IMR-90 (cell line): ENCODE measurements at regions not wholly inside any gene's neighbourhood (a gene's known extent, or its start where the extent isn't known, plus 50 kb on each side); places are given as distances from the start of the nearest gene placed in this dataset.

Experiments
- ATAC-seq: fragments of 200-7000 bp; cut with Tn5 transposase; 2 replicates; pipeline ENCODE4 v1.9.1; 2020; ENCODE audit warnings: low read depth, mild to moderate bottlenecking, moderate library complexity
- BruUV-seq: library from RNA; stranded (reverse); fragments of 400-500 nt; replicated peaks from 2 replicates; lab custom pipeline; 2021; lab: Mats Ljungman, UMichigan
- CTCF ChIA-PET: fragments of 300-600 bp; formaldehyde crosslinking; extraction: SDS; loops from one replicate; lab custom pipeline; 2021; ENCODE audit warnings: antibody characterized with exemption; lab: Yijun Ruan, JAX
- POLR2A ChIA-PET: fragments of 300-600 bp; sonication (Branson Sonifier 250); formaldehyde crosslinking; loops from one replicate; lab custom pipeline; 2022; ENCODE audit warnings: antibody characterized with exemption; ENCODE audit not compliant: unreplicated experiment; lab: Charles Lee
- DNase-seq: peaks from one replicate; pipeline ENCODE4 v3.0.0; 2013
- H2AFZ ChIP-seq: replicated peaks from 2 replicates; pipeline ENCODE3; 2013; ENCODE audit warnings: low read length, mild to moderate bottlenecking; ENCODE audit not compliant: poor library complexity
- H2AK5ac ChIP-seq: 2 replicates; pipeline ENCODE4 v1.6.1; 2013; ENCODE audit warnings: low read depth, low read length, inconsistent platforms
- H2AK9ac ChIP-seq: replicated peaks from 2 replicates; pipeline ENCODE3; 2013; ENCODE audit warnings: mild to moderate bottlenecking, low read depth, low read length, moderate library complexity; ENCODE audit not compliant: poor library complexity
- H2BK120ac ChIP-seq: 2 replicates; pipeline ENCODE4 v1.6.1; 2013; ENCODE audit warnings: low read depth, low read length, inconsistent platforms
- H2BK15ac ChIP-seq: 3 replicates; pipeline ENCODE4 v1.6.1; 2013; ENCODE audit warnings: low read depth, low read length, inconsistent platforms
- H2BK20ac ChIP-seq: 2 replicates; pipeline ENCODE4 v1.6.1; 2013; ENCODE audit warnings: low read depth, mild to moderate bottlenecking, inconsistent platforms, low read length, moderate library complexity
- H2BK5ac ChIP-seq: 2 replicates; pipeline ENCODE4 v1.6.1; 2013; ENCODE audit warnings: mild to moderate bottlenecking, low read depth, low read length, inconsistent platforms; ENCODE audit not compliant: poor library complexity, severe bottlenecking
- H3K14ac ChIP-seq: replicated peaks from 2 replicates; pipeline ENCODE4 v1.6.1; 2013; ENCODE audit warnings: low read depth, low read length, inconsistent platforms
- H3K18ac ChIP-seq: 2 replicates; pipeline ENCODE4 v1.6.1; 2013; ENCODE audit warnings: low read depth, low read length, control low read depth
- H3K23ac ChIP-seq: 2 replicates; pipeline ENCODE4 v1.6.1; 2013; ENCODE audit warnings: low read depth, low read length, inconsistent platforms
- H3K27ac ChIP-seq: 2 replicates; pipeline ENCODE4 v1.5.1; 2013; ENCODE audit warnings: mild to moderate bottlenecking, control low read depth, low read length; ENCODE audit not compliant: insufficient read depth
- H3K27me3 ChIP-seq: 2 replicates; pipeline ENCODE4 v1.6.1; 2013; ENCODE audit warnings: low read length; ENCODE audit not compliant: control insufficient read depth, insufficient read depth
- H3K36me3 ChIP-seq: 2 replicates; pipeline ENCODE4 v1.6.1; 2013; ENCODE audit warnings: low read length, mixed read lengths; ENCODE audit not compliant: control insufficient read depth, insufficient read depth
- H3K4ac ChIP-seq: 2 replicates; pipeline ENCODE4 v1.6.1; 2013; ENCODE audit warnings: low read depth, low read length, inconsistent platforms
- H3K4me1 ChIP-seq: 2 replicates; pipeline ENCODE4 v1.6.1; 2013; ENCODE audit warnings: low read length, mixed read lengths; ENCODE audit not compliant: control insufficient read depth, insufficient read depth
- H3K4me2 ChIP-seq: 2 replicates; pipeline ENCODE4 v1.6.1; 2013; ENCODE audit warnings: low read depth, mild to moderate bottlenecking, control low read depth, low read length, moderate library complexity
- H3K4me3 ChIP-seq: 2 replicates; pipeline ENCODE4 v1.5.1; 2013; ENCODE audit warnings: low read depth, mild to moderate bottlenecking, control low read depth, low read length, moderate library complexity; ENCODE audit not compliant: insufficient read depth
- H3K56ac ChIP-seq: 2 replicates; pipeline ENCODE4 v1.6.1; 2013; ENCODE audit warnings: low read length, inconsistent platforms; ENCODE audit not compliant: insufficient read depth; ENCODE audit errors: extremely low read depth
- H3K79me1 ChIP-seq, 2 experiments: 2 replicates each; pipeline ENCODE4 v1.6.1; 2013; ENCODE audit warnings: low read length in 2 of 2, inconsistent platforms in 1 of 2, low read depth in 1 of 2
- H3K9ac ChIP-seq: 2 replicates; pipeline ENCODE4 v1.6.1; 2013; ENCODE audit warnings: low read depth, low read length, control low read depth
- H3K9me1 ChIP-seq: 2 replicates; pipeline ENCODE4 v1.6.1; 2013; ENCODE audit warnings: low read length, inconsistent platforms; ENCODE audit not compliant: insufficient read depth
- H3K9me3 ChIP-seq: 2 replicates; pipeline ENCODE4 v1.6.1; 2013; ENCODE audit warnings: low read length; ENCODE audit not compliant: control insufficient read depth, insufficient read depth
- H4K20me1 ChIP-seq: 2 replicates; pipeline ENCODE4 v1.6.1; 2013; ENCODE audit warnings: low read length, inconsistent platforms; ENCODE audit not compliant: insufficient read depth
- H4K5ac ChIP-seq: 2 replicates; pipeline ENCODE4 v1.6.1; 2013; ENCODE audit warnings: mild to moderate bottlenecking, low read depth, low read length, control low read depth
- H4K8ac ChIP-seq, 2 experiments: 2 replicates each; pipeline ENCODE4 v1.6.1; 2013; ENCODE audit warnings: low read depth in 2 of 2, low read length in 2 of 2, control low read depth in 1 of 2, inconsistent platforms in 1 of 2
- H4K91ac ChIP-seq: 2 replicates; pipeline ENCODE4 v1.6.1; 2013; ENCODE audit warnings: low read depth, low read length, inconsistent platforms; ENCODE audit not compliant: insufficient read depth
- BHLHE40 ChIP-seq: fragments of 150-350 bp; IDR thresholded peaks from 2 replicates; pipeline ENCODE4 v1.6.1; 2016; ENCODE audit warnings: mild to moderate bottlenecking, low read depth, low read length
- CTCF ChIP-seq: conservative IDR thresholded peaks from 2 replicates; pipeline ENCODE4 v1.5.1; 2012; ENCODE audit warnings: mild to moderate bottlenecking, low read depth, low read length, improper control_type of control experiment
- dilution Hi-C: fragments of 300-500 bp; cut with HindIII; formaldehyde crosslinking; loops from one replicate; pipeline ENCODE4 v1.14.3; 2018; ENCODE audit warnings: low sequenced_read_pairs; ENCODE audit not compliant: unreplicated experiment
- in situ Hi-C: fragments of 300-500 bp; cut with MboI; formaldehyde crosslinking; loops from 3 replicates; pipeline ENCODE4 v1.14.3; 2019; ENCODE audit warnings: low sequenced_read_pairs, inconsistent platforms, mixed read lengths
- intact Hi-C: fragments of 100-400 bp; cut with micrococcal nuclease; formaldehyde crosslinking; loops from 2 replicates; pipeline ENCODE4 v1.10.0; 2022

- Histone ChIP-seq H3K4me2 (no peak overlapping the region), H2BK5ac (no peak overlapping the region), H3K27me3 (no peaks in the 10 kb centered on the region; the same call in 1 of the 2 replicates), H4K5ac (no peak overlapping the region), H3K23ac (no peak overlapping the region), H2AFZ (no peak overlapping the region), H3K4me3 (no peak overlapping the region), H3K9ac (no peak overlapping the region), H3K56ac (no peak overlapping the region), H2AK9ac (no peak overlapping the region), H3K9me3 (no peaks in the 10 kb centered on the region), H3K79me1 (no peaks in the 10 kb centered on the region), H4K8ac (no peak overlapping the region), H3K4ac (no peak overlapping the region), H3K36me3 (no peaks in the 10 kb centered on the region), H3K14ac (no peak overlapping the region), H3K27ac (no peak overlapping the region), H4K20me1 (no peaks in the 10 kb centered on the region), H3K4me1 (no peaks in the 10 kb centered on the region), H2BK20ac (no peak overlapping the region), H4K91ac (no peak overlapping the region), H2AK5ac (no peak overlapping the region), H3K9me1 (no peaks in the 10 kb centered on the region), H3K18ac (no peak overlapping the region), H2BK120ac (no peak overlapping the region), H2BK15ac (no peak overlapping the region)
- dilution Hi-C loops (no loop called here), intact Hi-C loops (no loop called here), in situ Hi-C loops (no loop called here)
- ChIA-PET CTCF (interaction anchor here (0.7 kb wide), 1 partner anchor 8 kb away, joined by 3 read pairs; no protein-coding TSS in a partner anchor), POLR2A (no interaction called here)
- no TSS peak for BruUV-seq
- no peak for ATAC-seq
- no peak for TF ChIP-seq CTCF
- no peak for TF ChIP-seq BHLHE40
- DNase-seq: peak; percentile 12
Observed at GRCh38 chr11:26045082-26045481, 286.8 kb upstream of the ANO3 start.
